ENCODE measurements at regions not wholly inside any gene's neighbourhood (a gene's known extent, or its start where the extent isn't known, plus 50 kb on each side); places are given as distances from the start of the nearest gene placed in this dataset.

GRCh38 chr10:61283066-61283465, 170.1 kb downstream of the TMEM26 start:
- Mint-ChIP-seq H3K27me3 (ENCODE audit: unreplicated experiment) (no peaks in the 10 kb centered on the region), H3K4me3 (ENCODE audit: unreplicated experiment) (no peak overlapping the region), H3K36me3 (ENCODE audit: low read depth, unreplicated experiment) (no peaks in the 10 kb centered on the region), H3K9me3 (ENCODE audit: unreplicated experiment) (no peaks in the 10 kb centered on the region), H3K4me1 (ENCODE audit: unreplicated experiment) (no peaks in the 10 kb centered on the region), H3K27ac (ENCODE audit: unreplicated experiment) (no peak overlapping the region)
- DNase-seq (ENCODE audit: low spot score) = no peak
- no peak for TF ChIP-seq CTCF (IDR thresholded peaks at IDR 0.05; ENCODE audit: unreplicated experiment)

- Mint-ChIP-seq H3K4me3 (ENCODE audit: unreplicated experiment) (no peak overlapping the region), H3K36me3 (ENCODE audit: low read depth, unreplicated experiment) (no peaks in the 10 kb centered on the region)
- TF ChIP-seq CTCF (IDR thresholded peaks at IDR 0.05; ENCODE audit: unreplicated experiment) = no peak
Measured at GRCh38 chr10:61280303-61280702, 172.9 kb downstream of the TMEM26 start.

GRCh38 chr10:61279400-61279799, 173.8 kb downstream of the TMEM26 start:
- Mint-ChIP-seq H3K36me3 (ENCODE audit: low read depth, unreplicated experiment) (no peaks in the 10 kb centered on the region), H3K4me3 (ENCODE audit: unreplicated experiment) (no peak overlapping the region)

More at GRCh38 chr10:61280303-61280702, 172.9 kb downstream of the TMEM26 start:
- no peak for DNase-seq (ENCODE audit: low spot score)
- Mint-ChIP-seq H3K27ac (ENCODE audit: unreplicated experiment) (no peak overlapping the region), H3K27me3 (ENCODE audit: unreplicated experiment) (no peaks in the 10 kb centered on the region), H3K9me3 (ENCODE audit: unreplicated experiment) (no peaks in the 10 kb centered on the region), H3K4me1 (ENCODE audit: unreplicated experiment) (no peaks in the 10 kb centered on the region)

GRCh38 chr10:61278556-61278955, 174.6 kb downstream of the TMEM26 start:
- H3K27ac Mint-ChIP-seq (ENCODE audit: unreplicated experiment) = no peak overlapping the region
- H3K27me3 Mint-ChIP-seq (ENCODE audit: unreplicated experiment) = no peaks in the 10 kb centered on the region
- no peak overlapping the region for H3K4me3 Mint-ChIP-seq (ENCODE audit: unreplicated experiment)
- H3K36me3 Mint-ChIP-seq (ENCODE audit: low read depth, unreplicated experiment) = no peaks in the 10 kb centered on the region
- H3K4me1 Mint-ChIP-seq (ENCODE audit: unreplicated experiment) = no peaks in the 10 kb centered on the region
- no peak for TF ChIP-seq CTCF (IDR thresholded peaks at IDR 0.05; ENCODE audit: unreplicated experiment)
- no peaks in the 10 kb centered on the region for H3K9me3 Mint-ChIP-seq (ENCODE audit: unreplicated experiment)
- DNase-seq (ENCODE audit: low spot score) = no peak

More at GRCh38 chr10:61279400-61279799, 173.8 kb downstream of the TMEM26 start:
- Mint-ChIP-seq H3K9me3 (ENCODE audit: unreplicated experiment) (no peaks in the 10 kb centered on the region), H3K4me1 (ENCODE audit: unreplicated experiment) (no peaks in the 10 kb centered on the region), H3K27ac (ENCODE audit: unreplicated experiment) (no peak overlapping the region), H3K27me3 (ENCODE audit: unreplicated experiment) (no peaks in the 10 kb centered on the region)
- no peak for TF ChIP-seq CTCF (IDR thresholded peaks at IDR 0.05; ENCODE audit: unreplicated experiment)
- no peak for DNase-seq (ENCODE audit: low spot score)

- Mint-ChIP-seq H3K27ac (ENCODE audit: unreplicated experiment) (no peak overlapping the region), H3K4me1 (ENCODE audit: unreplicated experiment) (no peaks in the 10 kb centered on the region), H3K27me3 (ENCODE audit: unreplicated experiment) (no peaks in the 10 kb centered on the region), H3K36me3 (ENCODE audit: low read depth, unreplicated experiment) (no peaks in the 10 kb centered on the region), H3K4me3 (ENCODE audit: unreplicated experiment) (no peak overlapping the region), H3K9me3 (ENCODE audit: unreplicated experiment) (no peaks in the 10 kb centered on the region)
- no peak for DNase-seq (ENCODE audit: low spot score)
- TF ChIP-seq CTCF (IDR thresholded peaks at IDR 0.05; ENCODE audit: unreplicated experiment) = no peak
Measured at GRCh38 chr10:61272781-61273180, 180.4 kb downstream of the TMEM26 start.
